ACHN (cell line): ENCODE measurements at regions not wholly inside any gene's neighbourhood (a gene's known extent, or its start where the extent isn't known, plus 50 kb on each side); places are given as distances from the start of the nearest gene placed in this dataset.
"Not testable (repeated sequence)": the region's sequence is repeated elsewhere in the genome, so short reads cannot be mapped to it uniquely, and the experiment has no call there.

Experiments used
- DNase-seq: peaks from one replicate; pipeline ENCODE4 v3.0.0-alpha.2; 2015
- in situ Hi-C: cut with HindIII; loops from 2 replicates; pipeline ENCODE4 v1.10.0; 2017; ENCODE audit warnings: low sequenced_read_pairs, low pct_ligation_motif_present, low pct_unique_long_range_greater_than_20kb

- in situ Hi-C loops = no loop called here
- no peak for DNase-seq
Observed at GRCh38 chr15:100732211-100733055, 130.0 kb downstream of the ASB7 start.

GRCh38 chr15:100733101-100733842, 130.9 kb downstream of the ASB7 start:
- DNase-seq = no peak
- in situ Hi-C loops = no loop called here

GRCh38 chr15:100733843-100734185, 131.4 kb downstream of the ASB7 start:
- in situ Hi-C loops, DNase-seq: not testable (repeated sequence)

- in situ Hi-C loops = no loop called here
- DNase-seq = no peak
Observed at GRCh38 chr15:100734586-100734985, 132.2 kb downstream of the ASB7 start.

- no peak for DNase-seq
- in situ Hi-C loops = no loop called here
Observed at GRCh38 chr15:100735129-100736053, 133.0 kb downstream of the ASB7 start.

GRCh38 chr15:100737214-100737613, 134.8 kb downstream of the ASB7 start:
- in situ Hi-C loops = no loop called here
- DNase-seq = no peak

- in situ Hi-C loops = no loop called here
- no peak for DNase-seq
Observed at GRCh38 chr15:100738614-100739013, 136.2 kb downstream of the ASB7 start.

GRCh38 chr15:100740138-100740537, 137.7 kb downstream of the ASB7 start:
- in situ Hi-C loops = no loop called here
- no peak for DNase-seq

- in situ Hi-C loops = no loop called here
- DNase-seq = no peak
Observed at GRCh38 chr15:100751585-100751984, 128.0 kb upstream of the ALDH1A3 start.

- in situ Hi-C loops = no loop called here
- DNase-seq = no peak
Observed at GRCh38 chr15:100753503-100753902, 126.1 kb upstream of the ALDH1A3 start.

GRCh38 chr15:100757661-100758060, 122.0 kb upstream of the ALDH1A3 start:
- in situ Hi-C loops = no loop called here
- no peak for DNase-seq

- DNase-seq = no peak
Observed at GRCh38 chr15:100758555-100758954, 121.1 kb upstream of the ALDH1A3 start.

GRCh38 chr15:100759106-100759505, 120.5 kb upstream of the ALDH1A3 start:
- in situ Hi-C loops = no loop called here
- no peak for DNase-seq

More at GRCh38 chr15:100758555-100758954, 121.1 kb upstream of the ALDH1A3 start:
- in situ Hi-C loops = no loop called here

- in situ Hi-C loops = no loop called here
- DNase-seq = peak; percentile 8
Observed at GRCh38 chr15:100759698-100760356, 119.8 kb upstream of the ALDH1A3 start.

- in situ Hi-C loops = no loop called here
- no peak for DNase-seq
Observed at GRCh38 chr15:100760357-100760903, 119.2 kb upstream of the ALDH1A3 start.

- DNase-seq = no peak
- in situ Hi-C loops = no loop called here
Observed at GRCh38 chr15:100761290-100761935, 118.2 kb upstream of the ALDH1A3 start.

- DNase-seq = no peak
- in situ Hi-C loops = no loop called here
Observed at GRCh38 chr15:100762289-100762688, 117.3 kb upstream of the ALDH1A3 start.
